Thyroid gland (tissue), 4 donors: ENCODE measurements at regions not wholly inside any gene's neighbourhood (a gene's known extent, or its start where the extent isn't known, plus 50 kb on each side); places are given as distances from the start of the nearest gene placed in this dataset.

Source experiments
- POLR2A ChIP-seq, 2 donors: fragments of 450-650 bp; IDR thresholded peaks; one replicate each; pipeline ENCODE4 v1.6.1; 2017; ENCODE audit warnings: antibody characterized with exemption in 2 of 2, mild to moderate bottlenecking in 2 of 2, moderate library complexity in 1 of 2
- TF ChIP-seq, protein P1 (sequence below), 6 experiments: fragments of 200-600 bp in 3 of 6; fragments of 450-650 bp in 3 of 6; sonication (generic) in 3 of 6; IDR thresholded peaks; one replicate each; pipeline ENCODE4 v1.5.1; 2016 to 2019; ENCODE audit warnings: antibody characterized with exemption in 6 of 6, mild to moderate bottlenecking in 2 of 6, inconsistent platforms in 1 of 6, moderate library complexity in 1 of 6

DNA sequence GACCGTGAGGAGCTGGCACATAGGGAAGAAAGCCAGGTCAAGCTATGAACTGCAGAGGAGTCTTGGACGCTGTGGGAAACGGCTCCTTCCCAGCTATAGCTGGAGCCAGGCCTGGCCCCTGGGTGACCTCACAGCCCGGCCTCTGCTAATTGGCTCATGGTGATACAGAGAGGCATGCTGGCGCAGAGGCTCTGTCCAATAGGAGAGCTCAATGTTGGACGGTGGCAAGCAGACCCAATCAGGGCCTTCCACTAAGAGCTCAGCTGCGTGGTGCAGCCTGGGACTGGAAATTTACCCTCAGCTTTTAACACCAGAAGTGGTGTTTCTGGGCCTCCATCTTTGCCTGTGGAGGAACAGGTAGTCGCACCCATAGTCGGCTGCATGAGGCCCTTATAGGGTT, 64.4 kb upstream of the GRHL3 start:
- TF ChIP-seq, protein P1, sequence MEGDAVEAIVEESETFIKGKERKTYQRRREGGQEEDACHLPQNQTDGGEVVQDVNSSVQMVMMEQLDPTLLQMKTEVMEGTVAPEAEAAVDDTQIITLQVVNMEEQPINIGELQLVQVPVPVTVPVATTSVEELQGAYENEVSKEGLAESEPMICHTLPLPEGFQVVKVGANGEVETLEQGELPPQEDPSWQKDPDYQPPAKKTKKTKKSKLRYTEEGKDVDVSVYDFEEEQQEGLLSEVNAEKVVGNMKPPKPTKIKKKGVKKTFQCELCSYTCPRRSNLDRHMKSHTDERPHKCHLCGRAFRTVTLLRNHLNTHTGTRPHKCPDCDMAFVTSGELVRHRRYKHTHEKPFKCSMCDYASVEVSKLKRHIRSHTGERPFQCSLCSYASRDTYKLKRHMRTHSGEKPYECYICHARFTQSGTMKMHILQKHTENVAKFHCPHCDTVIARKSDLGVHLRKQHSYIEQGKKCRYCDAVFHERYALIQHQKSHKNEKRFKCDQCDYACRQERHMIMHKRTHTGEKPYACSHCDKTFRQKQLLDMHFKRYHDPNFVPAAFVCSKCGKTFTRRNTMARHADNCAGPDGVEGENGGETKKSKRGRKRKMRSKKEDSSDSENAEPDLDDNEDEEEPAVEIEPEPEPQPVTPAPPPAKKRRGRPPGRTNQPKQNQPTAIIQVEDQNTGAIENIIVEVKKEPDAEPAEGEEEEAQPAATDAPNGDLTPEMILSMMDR (IDR thresholded peaks at IDR 0.05), result no peak
- no peak for TF ChIP-seq POLR2A (IDR thresholded peaks at IDR 0.05)
